ENCODE measurements at regions not wholly inside any gene's neighbourhood (a gene's known extent, or its start where the extent isn't known, plus 50 kb on each side); places are given as distances from the start of the nearest gene placed in this dataset.

GRCh38 chr2:18230668-18231067 lies 329.8 kb downstream of the RDH14 start:
- TF ChIP-seq, protein P1, sequence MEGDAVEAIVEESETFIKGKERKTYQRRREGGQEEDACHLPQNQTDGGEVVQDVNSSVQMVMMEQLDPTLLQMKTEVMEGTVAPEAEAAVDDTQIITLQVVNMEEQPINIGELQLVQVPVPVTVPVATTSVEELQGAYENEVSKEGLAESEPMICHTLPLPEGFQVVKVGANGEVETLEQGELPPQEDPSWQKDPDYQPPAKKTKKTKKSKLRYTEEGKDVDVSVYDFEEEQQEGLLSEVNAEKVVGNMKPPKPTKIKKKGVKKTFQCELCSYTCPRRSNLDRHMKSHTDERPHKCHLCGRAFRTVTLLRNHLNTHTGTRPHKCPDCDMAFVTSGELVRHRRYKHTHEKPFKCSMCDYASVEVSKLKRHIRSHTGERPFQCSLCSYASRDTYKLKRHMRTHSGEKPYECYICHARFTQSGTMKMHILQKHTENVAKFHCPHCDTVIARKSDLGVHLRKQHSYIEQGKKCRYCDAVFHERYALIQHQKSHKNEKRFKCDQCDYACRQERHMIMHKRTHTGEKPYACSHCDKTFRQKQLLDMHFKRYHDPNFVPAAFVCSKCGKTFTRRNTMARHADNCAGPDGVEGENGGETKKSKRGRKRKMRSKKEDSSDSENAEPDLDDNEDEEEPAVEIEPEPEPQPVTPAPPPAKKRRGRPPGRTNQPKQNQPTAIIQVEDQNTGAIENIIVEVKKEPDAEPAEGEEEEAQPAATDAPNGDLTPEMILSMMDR (IDR thresholded peaks at IDR 0.05; ENCODE audit: extremely low read depth, missing control alignments): no peak
- DNase-seq (ENCODE audit: low spot score): no peak

DNA sequence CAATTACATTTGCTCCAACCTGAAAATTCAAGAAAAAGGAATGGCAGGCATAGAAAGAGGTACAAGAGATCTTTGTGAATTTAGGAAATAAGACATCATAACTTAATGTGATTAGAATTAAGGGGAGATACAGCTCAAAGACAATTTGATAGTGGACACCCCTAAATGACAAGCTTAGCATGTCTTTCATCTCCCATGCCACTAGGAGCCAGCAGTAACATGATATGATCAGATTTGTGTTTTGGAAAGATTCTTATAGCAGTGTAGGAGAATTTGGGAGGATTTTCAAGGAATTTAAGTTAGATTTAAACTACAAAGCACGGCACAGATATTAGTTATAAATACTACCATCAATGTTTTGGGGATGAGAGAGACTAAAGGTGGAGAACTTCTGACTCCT lies 340.8 kb downstream of the RDH14 start:
- TF ChIP-seq, protein P1 (IDR thresholded peaks at IDR 0.05; ENCODE audit: extremely low read depth, missing control alignments): no peak
- DNase-seq (ENCODE audit: low spot score): no peak

GRCh38 chr2:18218160-18218933 lies 339.9 kb downstream of the KCNS3 start:
- no peak for DNase-seq (ENCODE audit: low spot score)
- TF ChIP-seq, protein P1 (IDR thresholded peaks at IDR 0.05; ENCODE audit: extremely low read depth, missing control alignments): no peak

GRCh38 chr2:18214936-18215335 lies 336.5 kb downstream of the KCNS3 start:
- TF ChIP-seq, protein P1 (IDR thresholded peaks at IDR 0.05; ENCODE audit: extremely low read depth, missing control alignments): no peak
- no peak for DNase-seq (ENCODE audit: low spot score)

DNA sequence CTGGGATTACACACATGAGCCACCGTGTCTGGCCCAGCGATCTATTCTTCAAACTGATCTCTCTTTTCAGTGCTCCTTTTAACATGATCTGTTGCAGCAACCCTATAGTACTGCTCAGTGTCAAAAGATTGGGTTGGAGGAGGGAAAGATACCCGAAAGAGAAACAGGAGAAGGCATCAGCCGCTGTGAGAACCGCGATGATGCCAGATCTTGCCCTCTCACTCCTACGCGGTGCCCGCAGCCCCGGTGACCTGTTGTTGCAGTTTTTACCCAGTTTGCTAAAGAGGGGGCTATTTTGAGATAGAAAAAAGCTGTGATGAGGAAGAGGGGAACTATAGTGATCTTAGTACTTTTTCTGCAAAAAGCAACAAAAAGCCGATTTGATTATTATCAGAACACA lies 335.5 kb downstream of the KCNS3 start:
- no peak for DNase-seq (ENCODE audit: low spot score)
- TF ChIP-seq, protein P1 (IDR thresholded peaks at IDR 0.05; ENCODE audit: extremely low read depth, missing control alignments): no peak

- TF ChIP-seq, protein P1 (IDR thresholded peaks at IDR 0.05; ENCODE audit: extremely low read depth, missing control alignments): no peak
- no peak for DNase-seq (ENCODE audit: low spot score)
Observed at GRCh38 chr2:18209934-18210639, 331.6 kb downstream of the KCNS3 start.

- DNase-seq (ENCODE audit: low spot score): no peak
- TF ChIP-seq, protein P1 (IDR thresholded peaks at IDR 0.05; ENCODE audit: extremely low read depth, missing control alignments): no peak
Observed at GRCh38 chr2:18208956-18209355, 330.5 kb downstream of the KCNS3 start.

Measured in GM20000 (cell line).